CD4-positive, alpha-beta T cell treated with Interleukin-17A for 4 hours (primary cell): ENCODE measurements at regions not wholly inside any gene's neighbourhood (a gene's known extent, or its start where the extent isn't known, plus 50 kb on each side); places are given as distances from the start of the nearest gene placed in this dataset.

ENCODE experiments used
- DNase-seq: peaks from one replicate; pipeline ENCODE4 v3.0.0-alpha.2; 2020; ENCODE audit warnings: mixed read lengths

DNA sequence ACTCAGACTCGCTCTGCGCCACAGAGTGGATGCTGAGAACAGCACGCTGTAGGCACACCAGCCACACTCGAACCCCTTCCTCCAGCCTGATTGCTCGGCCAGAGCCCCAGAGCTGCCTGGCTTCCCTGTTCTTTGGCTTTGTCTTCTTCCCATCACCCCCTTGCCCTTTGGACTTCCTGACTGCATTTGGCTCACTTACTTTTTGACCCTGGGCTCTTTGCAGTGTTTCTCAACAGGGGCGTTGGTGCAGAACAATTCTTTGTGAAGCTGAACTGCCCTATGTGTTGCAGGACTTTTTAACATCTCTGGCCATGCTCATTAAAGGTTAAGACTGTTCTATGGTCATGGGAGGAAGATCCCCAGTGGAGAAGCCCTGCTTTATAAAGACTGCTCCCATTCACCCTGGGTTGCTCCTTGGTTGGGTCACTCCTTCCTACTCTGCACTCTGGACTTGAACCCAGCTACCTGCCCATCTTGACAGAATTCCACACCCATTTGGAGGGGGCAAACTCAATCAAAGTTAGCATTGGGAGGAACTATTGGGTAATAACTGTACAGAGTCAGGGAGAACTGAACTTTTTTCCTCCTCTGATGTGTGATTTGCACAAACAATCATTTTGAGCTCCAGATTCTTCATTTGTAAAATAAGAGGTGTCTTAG is 127.7 kb upstream of the PLEKHG7 start:
- no peak for DNase-seq

DNA sequence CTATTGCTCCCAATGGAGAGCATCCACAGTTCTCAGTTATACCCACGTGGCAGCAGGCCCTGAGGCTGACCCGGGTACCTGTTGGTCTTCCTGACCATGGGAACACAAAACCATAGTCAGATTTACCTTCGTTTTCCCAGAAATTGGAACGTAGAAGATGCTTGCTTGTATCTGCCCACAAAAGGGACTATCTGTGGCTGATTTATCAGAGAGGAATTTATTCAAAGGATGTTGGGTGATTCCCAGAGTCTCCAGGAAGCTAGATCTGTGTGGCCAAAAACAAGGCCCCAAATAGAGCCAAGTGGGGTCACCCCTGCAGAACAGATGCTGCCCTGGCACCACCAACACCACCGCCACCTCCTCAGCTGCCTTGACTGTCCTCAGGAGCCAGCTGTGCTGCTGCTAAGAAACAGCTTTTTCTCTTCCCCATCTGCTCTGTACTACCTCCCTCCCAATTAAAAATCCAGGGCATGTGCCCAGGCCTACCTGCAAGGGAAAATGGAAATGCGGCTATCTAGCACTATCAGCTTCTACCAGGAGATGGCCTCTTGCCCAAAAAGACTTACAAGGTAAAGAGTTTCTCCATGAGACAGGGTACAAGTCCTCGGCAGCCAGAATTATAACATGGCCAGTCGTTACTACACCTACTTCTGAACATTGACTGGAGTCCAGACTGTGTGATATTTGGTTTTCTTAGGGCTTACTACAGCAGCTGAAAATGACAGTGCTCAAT is 128.6 kb upstream of the PLEKHG7 start:
- peak; percentile 25 for DNase-seq

DNA sequence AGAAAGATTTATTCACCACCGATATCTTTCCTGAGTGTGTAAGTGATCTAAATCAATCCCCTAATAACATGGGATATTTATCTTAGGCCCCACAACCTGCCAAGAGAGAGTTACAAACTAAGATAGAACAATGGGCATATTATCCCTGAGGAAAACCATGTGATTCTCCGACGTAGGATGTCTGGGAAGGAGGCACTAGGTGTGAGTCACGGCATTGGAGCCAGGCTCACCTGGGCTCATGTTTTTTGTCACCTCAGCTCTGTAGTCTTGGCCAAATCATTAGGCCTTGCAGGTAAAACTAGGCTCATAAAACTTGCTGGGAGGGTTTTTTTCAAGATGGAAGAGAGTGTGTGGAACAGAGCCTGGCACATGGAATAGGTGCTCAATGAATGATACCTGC is 129.7 kb upstream of the PLEKHG7 start:
- DNase-seq: no peak

DNA sequence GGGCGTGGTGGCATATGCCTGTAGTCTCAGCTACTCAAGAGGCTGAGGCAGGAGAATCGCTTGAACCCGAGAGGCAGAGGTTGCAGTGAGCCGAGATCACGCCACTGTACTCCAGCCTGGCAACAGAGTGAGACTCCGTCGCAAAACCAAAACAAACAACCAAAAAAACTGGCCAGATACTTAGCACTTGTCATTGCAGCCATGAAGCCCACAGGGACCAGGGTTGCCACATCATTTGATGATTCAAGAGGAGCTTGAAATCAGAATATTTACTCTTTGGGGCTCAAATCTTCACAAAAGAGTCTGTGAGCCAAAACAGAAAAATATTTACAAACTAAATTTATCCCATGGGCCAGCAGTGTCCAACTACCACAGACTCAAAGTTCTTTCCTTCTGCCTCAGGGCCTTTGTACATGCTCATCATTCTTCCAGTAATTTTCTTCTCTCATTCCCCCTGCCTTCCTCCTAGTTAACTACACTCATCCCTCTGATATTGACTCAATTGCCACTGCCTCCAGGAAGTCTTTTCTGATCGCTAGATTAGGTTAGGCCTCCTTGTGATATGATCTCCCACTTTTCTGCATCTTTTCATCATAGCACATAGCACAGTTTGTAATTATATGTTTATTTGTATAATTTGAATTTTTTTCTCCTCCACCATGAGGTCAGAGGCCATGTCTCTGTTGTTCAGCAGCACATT is 130.8 kb upstream of the PLEKHG7 start:
- DNase-seq: no peak

DNA sequence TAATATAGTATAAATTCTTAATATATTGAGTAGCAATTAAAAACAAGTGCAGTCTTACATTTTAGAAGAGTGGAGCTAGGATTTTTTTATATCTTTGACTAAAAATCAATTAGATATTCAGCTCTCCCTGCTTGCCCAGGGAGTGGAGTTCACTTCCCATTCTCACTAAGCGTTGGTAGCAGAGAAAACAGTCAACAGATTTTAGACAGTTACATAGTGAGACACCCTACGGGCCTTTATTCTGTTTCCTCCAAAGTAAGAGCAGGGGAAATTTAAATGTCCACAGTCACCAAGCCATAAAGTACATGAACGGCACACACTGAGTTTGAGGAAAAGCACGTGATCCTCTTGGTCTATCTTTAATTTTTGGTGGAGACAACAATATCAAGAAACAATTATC is 131.6 kb upstream of the PLEKHG7 start:
- DNase-seq: no peak

DNA sequence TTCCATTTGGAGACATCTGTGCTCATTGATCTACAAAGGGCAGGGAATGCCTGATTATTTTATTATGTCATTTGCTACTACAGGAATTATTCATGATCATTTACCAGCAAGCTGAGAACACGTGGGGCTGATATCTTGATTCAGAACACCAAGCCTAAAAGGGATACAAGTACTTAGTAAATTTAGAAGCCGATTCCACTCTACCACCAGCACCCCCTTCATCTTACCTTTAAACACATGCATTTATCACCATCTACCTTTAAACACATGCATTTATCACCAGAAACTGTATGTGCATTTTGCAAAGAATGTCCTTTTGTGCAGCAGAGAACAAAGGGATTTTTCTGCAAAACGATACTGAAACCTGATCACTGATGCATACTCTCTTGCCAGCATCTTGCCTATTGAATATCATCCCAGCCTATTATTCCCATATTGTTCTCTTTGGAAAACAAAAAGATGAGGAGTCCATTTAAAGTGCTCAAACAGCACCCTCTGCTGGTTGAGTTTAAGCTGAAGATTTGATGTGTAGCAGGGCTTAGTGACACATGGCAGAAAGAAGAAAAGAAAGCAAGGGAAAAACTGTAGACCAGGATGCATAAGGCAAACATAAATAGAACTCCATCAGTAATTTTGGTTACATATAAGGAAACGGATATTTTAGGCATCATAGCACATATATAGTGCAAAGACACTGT is 132.6 kb upstream of the PLEKHG7 start:
- DNase-seq: peak; percentile 70

DNA sequence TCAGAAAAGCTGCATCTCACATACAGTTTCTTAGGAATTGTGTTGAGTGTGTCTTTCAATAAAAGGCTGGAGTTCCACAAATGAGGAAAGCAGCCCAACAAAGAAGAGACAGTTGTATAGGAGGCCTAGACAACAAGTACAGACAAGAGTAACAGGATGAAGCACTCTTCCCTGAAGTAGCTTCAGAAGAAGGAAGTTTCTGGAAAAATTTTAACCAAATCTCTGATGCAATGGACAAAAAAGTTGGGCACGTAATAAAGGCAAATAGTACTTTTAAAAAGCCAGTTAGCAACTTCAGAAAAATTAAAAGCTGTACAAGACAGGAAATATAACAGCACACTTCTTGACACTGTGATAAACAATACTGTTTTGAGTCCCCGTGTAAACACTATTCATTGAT is 134.1 kb upstream of the PLEKHG7 start:
- no peak for DNase-seq

DNA sequence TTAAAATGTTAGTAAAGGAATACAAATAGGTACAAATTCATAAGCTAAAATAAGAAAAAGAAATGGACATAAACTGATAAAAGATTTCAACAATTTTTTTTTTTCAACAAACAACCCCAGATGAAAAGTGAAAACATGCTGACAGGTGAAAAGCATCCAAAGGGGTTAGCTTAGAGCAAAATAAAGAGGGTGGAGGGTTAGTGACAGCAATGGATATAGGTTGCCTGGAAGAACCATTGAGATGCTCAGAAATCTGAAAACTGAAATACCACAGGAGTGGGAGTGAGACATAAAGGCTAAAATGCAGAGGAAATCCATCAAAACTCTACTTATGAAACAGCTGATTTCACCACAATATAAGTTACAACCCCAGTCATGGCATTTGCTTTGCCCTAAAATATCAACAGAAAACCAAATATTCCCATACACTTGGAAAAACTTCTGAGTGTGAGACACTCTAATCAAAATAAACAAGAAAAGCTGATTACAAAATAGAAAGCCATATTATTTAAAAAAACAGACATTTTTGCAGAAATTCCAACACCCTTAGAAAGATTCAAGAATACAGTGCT is 136.3 kb upstream of the PLEKHG7 start:
- DNase-seq: no peak

DNA sequence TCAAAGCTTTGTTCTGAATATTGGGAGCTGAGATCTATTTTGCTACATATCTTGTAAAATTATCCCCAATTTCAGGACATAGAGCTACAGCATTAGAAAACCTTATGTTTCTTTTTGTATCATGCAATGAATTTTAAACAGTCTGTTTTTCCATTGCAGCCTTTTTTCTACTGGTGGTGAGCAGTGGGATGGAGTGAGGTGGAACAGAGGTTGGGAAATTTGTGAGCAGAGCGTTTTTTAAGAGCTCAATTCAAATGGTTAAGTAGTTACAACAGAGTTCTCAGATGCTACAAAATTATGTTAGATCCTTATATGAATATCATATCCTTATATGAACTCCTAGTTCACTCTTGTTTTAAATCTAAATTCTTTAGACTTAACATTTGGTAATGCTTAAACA is 139.0 kb upstream of the PLEKHG7 start:
- no peak for DNase-seq

DNA sequence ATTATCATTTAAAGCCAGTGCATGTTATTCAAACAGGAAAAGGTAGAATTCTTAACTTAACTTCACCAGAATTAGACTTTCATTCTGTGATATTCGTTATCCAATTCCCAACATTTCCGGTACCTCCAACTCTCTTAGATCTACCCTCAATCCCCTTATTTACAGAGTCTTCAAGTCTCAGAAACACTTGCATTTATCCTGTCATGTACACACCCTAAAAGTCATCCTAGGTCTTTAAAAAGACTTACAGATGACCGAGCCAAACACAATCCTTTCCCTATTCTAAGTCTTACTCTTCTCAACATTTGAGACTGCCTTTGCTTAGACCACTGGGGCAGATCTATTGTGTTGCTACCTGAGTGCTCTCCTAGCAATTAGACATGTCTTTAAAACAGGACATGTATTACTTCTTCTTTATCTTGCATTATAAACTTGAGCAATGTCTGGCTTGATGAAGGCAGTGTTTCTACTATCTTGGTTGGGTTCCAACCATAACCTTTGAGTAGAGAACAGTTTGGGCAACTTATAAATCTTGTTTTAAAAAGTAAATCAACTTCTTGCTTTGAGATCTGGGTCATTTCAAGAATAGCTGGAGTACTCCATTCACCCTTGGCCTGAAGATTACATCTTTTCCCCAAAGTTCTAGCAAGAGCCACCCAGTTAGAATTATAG is 140.6 kb upstream of the PLEKHG7 start:
- DNase-seq: no peak

DNA sequence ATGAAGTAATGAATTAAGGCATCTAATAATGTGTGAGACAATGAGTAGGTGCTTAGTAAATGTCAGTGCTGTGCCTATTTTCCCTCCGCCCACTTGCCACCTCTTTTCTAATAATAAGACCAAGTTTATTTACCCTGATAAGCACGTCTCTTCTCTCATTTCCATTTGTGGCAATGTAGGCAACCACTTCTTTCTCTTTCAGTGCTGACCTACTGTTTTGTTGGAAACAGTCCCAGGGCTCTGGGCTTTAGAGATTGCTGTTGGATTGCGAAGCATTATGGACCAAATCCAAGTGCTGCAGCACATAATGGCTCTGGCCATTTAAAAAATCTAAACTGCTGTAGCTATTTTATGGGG is 141.3 kb upstream of the PLEKHG7 start:
- DNase-seq: no peak

DNA sequence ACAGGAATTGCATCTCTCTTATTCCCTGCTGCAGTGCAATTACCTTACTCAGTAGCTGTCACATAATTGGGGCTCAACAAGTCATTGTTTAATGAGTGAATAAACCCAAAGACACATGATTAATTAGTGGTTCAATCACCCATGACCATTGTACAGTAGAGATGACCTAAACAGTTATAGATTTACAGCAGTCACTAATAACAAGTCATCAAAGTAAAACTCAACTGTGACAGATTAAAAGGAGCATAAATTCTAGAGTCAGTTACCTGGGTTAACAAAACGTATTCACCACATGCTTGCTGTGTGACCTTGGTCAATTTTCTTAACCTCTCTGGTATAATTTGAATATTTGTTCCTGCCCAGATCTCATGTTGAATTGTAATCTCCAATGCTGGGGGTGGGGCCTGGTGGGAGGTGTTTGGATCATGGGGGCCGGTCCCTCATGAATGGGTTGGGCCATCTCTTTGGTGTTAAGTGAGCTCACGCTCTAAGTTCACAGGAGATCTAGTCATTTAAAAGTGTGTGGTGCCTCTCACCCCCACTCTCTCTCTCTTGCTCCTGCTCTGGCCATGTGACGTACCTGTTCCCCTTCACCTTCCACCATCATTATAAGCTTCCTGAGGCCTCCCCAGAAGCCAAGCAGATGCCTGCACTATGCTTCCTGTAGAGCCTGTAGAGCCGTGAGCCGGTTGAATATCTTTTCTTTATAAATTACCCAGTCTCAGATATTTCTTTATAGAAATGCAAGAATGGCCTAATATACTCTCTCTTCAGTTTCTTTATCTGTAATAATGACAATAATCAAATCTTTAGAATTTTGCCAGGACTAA is 141.9 kb upstream of the PLEKHG7 start:
- no peak for DNase-seq

DNA sequence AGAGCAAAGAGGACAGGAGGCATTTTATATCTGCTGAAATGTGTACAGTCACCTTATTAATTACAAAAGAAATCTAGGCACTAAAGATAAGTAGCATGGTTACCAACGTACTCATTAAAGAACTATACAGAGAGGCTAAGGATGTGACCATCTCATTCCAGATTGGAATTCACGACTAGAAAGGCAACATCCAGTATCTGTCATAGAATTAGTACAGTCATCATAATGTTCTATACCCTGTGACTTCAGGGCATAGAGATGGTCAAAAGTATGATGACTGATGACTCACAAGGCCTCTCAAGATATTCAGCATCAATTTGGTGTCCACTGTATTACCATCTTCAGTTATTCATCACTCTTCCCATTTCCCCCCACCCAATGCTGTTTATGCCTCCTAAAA is 144.0 kb upstream of the PLEKHG7 start:
- DNase-seq: no peak

DNA sequence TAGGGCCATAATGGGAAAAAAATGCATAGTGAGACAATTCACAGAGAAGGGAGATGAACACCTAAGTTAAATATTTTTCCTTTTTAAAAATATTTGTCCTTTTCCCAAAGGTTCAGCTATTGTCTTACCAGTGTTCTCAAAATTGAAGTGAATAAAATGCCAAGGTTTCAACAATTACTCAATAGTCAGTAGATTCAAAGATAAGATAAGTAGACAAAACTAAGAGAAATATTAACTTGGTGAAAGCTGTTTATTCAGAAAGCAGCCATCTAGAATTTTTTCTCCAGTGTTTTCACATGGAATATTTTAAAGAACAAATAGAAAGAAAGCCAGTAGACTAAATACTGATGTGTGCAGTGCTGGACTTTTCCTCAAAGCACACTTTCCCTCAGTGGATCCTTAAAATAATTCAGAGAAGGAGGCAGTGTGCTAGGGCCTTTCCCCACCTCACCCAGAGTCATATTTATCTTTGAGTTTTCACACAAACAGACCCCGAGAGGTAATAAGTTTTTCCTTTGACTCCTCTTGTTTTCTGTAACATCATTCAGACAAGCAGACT is 144.5 kb upstream of the PLEKHG7 start:
- no peak for DNase-seq

DNA sequence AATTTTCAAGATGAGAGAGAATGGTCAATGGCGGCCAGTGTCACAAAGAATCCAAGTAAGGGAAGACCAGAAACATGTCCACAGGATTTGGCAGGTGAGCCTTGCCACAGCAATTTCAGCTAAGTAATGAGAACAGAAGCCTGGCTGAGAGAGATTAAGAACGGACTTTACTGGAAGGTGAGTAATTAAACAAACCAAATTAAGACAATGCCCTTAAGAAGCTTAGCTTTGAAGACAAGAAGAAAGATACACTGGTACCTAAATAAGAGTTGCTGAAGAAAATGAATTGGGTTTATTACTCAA is 145.4 kb upstream of the PLEKHG7 start:
- DNase-seq: no peak

DNA sequence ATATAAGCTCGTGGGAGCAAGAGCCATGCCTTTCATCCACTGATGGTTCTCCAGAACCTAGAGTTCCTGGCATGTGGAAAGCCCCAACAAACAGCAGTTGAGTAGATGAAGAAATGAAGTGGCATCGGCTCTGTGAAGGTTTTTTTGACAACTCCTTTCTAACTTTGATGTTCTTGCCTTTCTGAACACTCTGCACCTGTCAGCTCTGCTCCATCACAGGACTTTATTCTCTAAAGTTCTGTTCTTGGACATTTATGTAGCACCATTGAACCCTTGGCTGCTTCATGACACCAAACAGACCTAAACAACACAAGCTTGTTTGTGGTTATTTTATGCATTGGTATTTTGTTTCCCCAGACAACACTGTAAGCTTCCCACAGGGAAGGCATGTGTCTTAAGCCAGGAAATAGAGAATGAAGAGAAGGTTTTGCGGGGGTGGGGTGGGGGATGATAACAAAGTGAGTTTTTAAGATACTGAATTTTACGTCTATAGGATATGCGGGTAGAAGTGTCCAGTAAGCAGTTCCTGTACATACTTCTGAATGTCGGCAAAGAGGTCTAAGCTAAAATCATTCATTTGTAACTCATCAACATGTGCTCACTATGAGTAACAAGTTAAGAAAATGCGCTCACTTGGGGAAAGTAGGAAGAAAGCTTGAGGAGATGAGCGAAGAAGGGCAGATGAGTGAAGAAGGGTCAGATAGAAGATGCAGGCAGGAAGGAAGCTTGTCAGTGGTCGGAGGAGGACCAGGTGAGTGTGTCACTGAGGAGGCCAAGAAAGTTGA is 146.0 kb upstream of the PLEKHG7 start:
- DNase-seq: no peak

DNA sequence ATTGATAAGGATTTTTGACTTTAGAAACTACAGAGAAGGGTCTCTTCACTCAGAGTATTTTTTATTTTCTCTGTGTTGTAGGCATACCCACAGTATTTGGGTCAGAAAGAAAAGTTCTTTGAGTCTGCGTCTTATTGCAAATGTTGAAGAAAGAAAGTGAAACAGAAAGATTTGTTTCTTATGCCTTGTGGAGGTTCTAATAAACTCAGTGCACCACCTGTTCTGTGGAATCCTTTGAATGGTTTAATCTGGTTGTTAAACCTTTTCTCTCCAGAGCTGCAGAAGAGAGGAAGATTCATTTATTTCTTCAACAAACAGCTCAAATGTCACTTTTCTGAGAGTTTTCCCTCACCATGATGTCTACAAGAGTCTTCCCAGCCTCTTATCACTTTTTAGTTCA is 146.6 kb upstream of the PLEKHG7 start:
- DNase-seq: no peak

DNA sequence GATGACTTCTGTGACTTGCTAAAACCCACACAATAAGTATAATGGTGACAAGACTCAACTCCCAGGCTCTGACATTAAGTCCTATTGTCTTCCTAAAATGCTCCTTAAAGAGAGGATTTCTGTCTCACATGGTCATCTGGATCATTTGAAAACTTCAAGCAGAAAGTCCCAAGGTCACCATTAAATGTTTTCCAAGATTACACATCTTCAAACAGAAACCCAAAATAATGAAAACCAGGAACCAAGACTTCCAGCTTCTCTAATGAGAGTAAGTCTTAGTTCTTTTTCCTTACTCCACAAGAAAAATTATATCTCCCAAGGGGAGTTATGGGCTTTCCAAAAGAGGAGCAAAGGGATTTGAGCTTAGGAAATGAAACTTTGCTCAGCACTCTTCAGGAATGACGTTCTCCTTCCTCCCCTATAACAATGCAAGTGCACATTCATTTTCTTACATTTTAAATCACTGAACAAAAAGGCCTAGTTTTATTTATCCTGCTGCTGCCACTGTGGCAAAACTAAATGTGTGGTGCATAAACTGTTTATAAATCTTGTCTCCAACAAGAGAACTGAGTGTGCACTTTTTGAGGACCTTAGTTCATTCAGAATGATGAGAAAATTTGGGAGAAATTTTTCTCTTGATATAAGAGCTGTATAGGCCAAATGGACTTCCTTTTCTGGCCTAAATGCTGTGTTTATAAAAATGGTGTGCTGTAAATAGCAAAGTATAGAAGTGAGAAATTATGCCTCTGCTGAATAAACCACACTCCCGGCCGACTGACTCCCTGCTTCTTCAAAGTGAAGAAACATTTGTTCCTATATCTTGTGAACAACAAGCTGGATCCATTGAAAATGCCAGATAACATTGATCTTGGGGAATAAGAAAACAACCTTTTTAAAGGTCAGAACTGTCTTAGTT is 148.4 kb upstream of the PLEKHG7 start:
- DNase-seq: no peak

DNA sequence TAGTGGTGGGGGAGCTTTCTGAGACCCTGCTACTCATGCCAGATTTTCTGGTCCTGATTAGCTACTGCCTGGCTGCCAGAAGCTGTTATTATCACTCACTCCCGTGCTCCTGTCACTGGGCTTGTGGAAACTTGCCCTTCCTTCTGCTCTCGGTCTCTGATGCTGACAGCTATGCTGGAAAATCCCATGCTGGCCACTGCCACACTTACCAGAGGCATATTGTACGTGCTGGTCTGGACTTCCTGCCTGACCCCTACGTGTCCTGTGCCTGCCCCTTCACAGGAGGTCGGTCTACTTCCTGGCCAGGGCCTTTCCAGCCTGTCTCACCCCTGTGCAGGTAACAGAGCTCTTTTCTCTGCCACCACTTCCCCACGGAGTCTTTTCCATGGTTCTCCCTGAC is 149.4 kb upstream of the PLEKHG7 start:
- DNase-seq: no peak
